Endothelial cell of umbilical vein (primary cell): ENCODE measurements at regions not wholly inside any gene's neighbourhood (a gene's known extent, or its start where the extent isn't known, plus 50 kb on each side); places are given as distances from the start of the nearest gene placed in this dataset.

Source experiments
- BruUV-seq: library from RNA; stranded (reverse); fragments of 400-500 nt; replicated peaks from 2 replicates; lab custom pipeline; 2021; lab: Mats Ljungman, UMichigan
- CTCF ChIA-PET: fragments of 300-600, 350-600 bp; sonication (Branson Sonifier 250); formaldehyde crosslinking; loops from one replicate; lab custom pipeline; 2021; ENCODE audit warnings: antibody characterized with exemption, inconsistent platforms; lab: Charles Lee
- POLR2A ChIA-PET: fragments of 300-600, 350-600 bp; sonication (Branson Sonifier 250); formaldehyde crosslinking; loops from one replicate; lab custom pipeline; 2021; ENCODE audit warnings: antibody characterized with exemption, inconsistent platforms; lab: Charles Lee
- DNase-seq: peaks from one replicate; pipeline ENCODE4 v3.0.0-alpha.2; 2011; ENCODE audit warnings: low read depth, low spot score
- FAIRE-seq: peaks from 2 replicates; lab custom pipeline; 2011; peaks lifted over from hg19 to GRCh38; lab: Jason Lieb, UNC
- H2AFZ ChIP-seq: 2 replicates; pipeline ENCODE4 v1.6.0; 2012; ENCODE audit warnings: low read depth, low read length, control low read depth, inconsistent platforms
- H3K27ac ChIP-seq: 2 replicates; pipeline ENCODE4 v1.5.1; 2011; ENCODE audit warnings: low read depth, mild to moderate bottlenecking, control low read depth, low read length, moderate library complexity; ENCODE audit not compliant: insufficient read depth
- H3K27me3 ChIP-seq, 2 experiments: 2 replicates each; pipeline versions ENCODE4 v1.6.0 to v1.6.1; 2011; ENCODE audit warnings: low read length in 2 of 2, mixed read lengths in 1 of 2; ENCODE audit not compliant: control insufficient read depth in 2 of 2, insufficient read depth in 2 of 2
- H3K36me3 ChIP-seq, 2 experiments: 2 replicates in 1 of 2; 3 replicates in 1 of 2; pipeline ENCODE4 v1.5.1; 2011; ENCODE audit warnings: low read length in 2 of 2, mild to moderate bottlenecking in 1 of 2, moderate library complexity in 1 of 2; ENCODE audit not compliant: control insufficient read depth in 2 of 2, insufficient read depth in 2 of 2; ENCODE audit errors: extremely low read depth in 1 of 2
- H3K4me1 ChIP-seq: 3 replicates; pipeline ENCODE4 v1.5.1; 2011; ENCODE audit warnings: mild to moderate bottlenecking, low read length; ENCODE audit not compliant: control insufficient read depth, insufficient read depth; ENCODE audit errors: extremely low read depth
- H3K4me2 ChIP-seq: 2 replicates; pipeline ENCODE4 v1.6.1; 2011; ENCODE audit warnings: low read length, control low read depth, mixed read lengths; ENCODE audit not compliant: insufficient read depth
- H3K4me3 ChIP-seq, 3 experiments: fragments of 200-600 bp in 1 of 3; sonication (generic), shearing (Covaris generic) in 1 of 3; replicated peaks in 1 of 3; 2 replicates each; pipeline ENCODE4 v1.5.1; 2011 to 2016; ENCODE audit warnings: control low read depth in 3 of 3, low read length in 3 of 3, mild to moderate bottlenecking in 2 of 3, inconsistent platforms in 1 of 3, low read depth in 1 of 3, moderate library complexity in 1 of 3; ENCODE audit not compliant: insufficient read depth in 1 of 3
- H3K79me2 ChIP-seq: 2 replicates; pipeline ENCODE4 v1.6.0; 2012; ENCODE audit warnings: low read length, inconsistent platforms; ENCODE audit not compliant: control insufficient read depth, insufficient read depth
- H3K9ac ChIP-seq: replicated peaks from 2 replicates; pipeline ENCODE3; 2011; ENCODE audit warnings: low read length, control low read depth; ENCODE audit not compliant: insufficient read depth; ENCODE audit errors: extremely low read depth
- H3K9me1 ChIP-seq: replicated peaks from 3 replicates; pipeline ENCODE4 v1.6.0; 2011; ENCODE audit warnings: mild to moderate bottlenecking, low read length; ENCODE audit not compliant: control insufficient read depth, insufficient read depth; ENCODE audit errors: extremely low read depth
- H3K9me3 ChIP-seq: replicated peaks from 2 replicates; pipeline ENCODE4 v1.5.1; 2012; ENCODE audit warnings: low read length, inconsistent platforms; ENCODE audit not compliant: control insufficient read depth, insufficient read depth
- H4K20me1 ChIP-seq: replicated peaks from 2 replicates; pipeline ENCODE3; 2011; ENCODE audit warnings: mild to moderate bottlenecking, low read length; ENCODE audit not compliant: control insufficient read depth, insufficient read depth; ENCODE audit errors: extremely low read depth
- EZH2 ChIP-seq: IDR thresholded peaks from 2 replicates; pipeline ENCODE4 v1.6.1; 2012; ENCODE audit warnings: borderline replicate concordance, low read depth, mild to moderate bottlenecking, moderate library complexity, low read length, inconsistent platforms; ENCODE audit not compliant: severe bottlenecking
- FOS ChIP-seq: IDR thresholded peaks from 2 replicates; pipeline ENCODE4 v1.6.1; 2011; ENCODE audit warnings: mild to moderate bottlenecking, low read length, moderate library complexity, borderline replicate concordance; ENCODE audit not compliant: insufficient read depth
- GATA2 ChIP-seq: IDR thresholded peaks from 2 replicates; pipeline ENCODE4 v1.7.0; 2011; ENCODE audit warnings: low read depth, mild to moderate bottlenecking, moderate library complexity, mixed read lengths, low read length; ENCODE audit not compliant: insufficient read length, insufficient read depth
- JUN ChIP-seq: IDR thresholded peaks from 2 replicates; pipeline ENCODE4 v1.6.1; 2011; ENCODE audit warnings: borderline replicate concordance, low read depth; ENCODE audit not compliant: insufficient read length, insufficient read depth
- MYC ChIP-seq: IDR thresholded peaks from one replicate; pipeline ENCODE4 v1.6.1; 2011; ENCODE audit warnings: mild to moderate bottlenecking, low read depth, low read length
- POLR2A ChIP-seq: IDR thresholded peaks from 2 replicates; pipeline ENCODE4 v1.6.1; 2012; ENCODE audit warnings: low read depth, mild to moderate bottlenecking, control low read depth, low read length
- POLR2AphosphoS5 ChIP-seq: IDR thresholded peaks from 2 replicates; pipeline ENCODE4 v1.6.1; 2012; ENCODE audit warnings: low read depth, mild to moderate bottlenecking, control low read depth, low read length, moderate library complexity; ENCODE audit not compliant: insufficient read depth
- dilution Hi-C: fragments of 300-500 bp; cut with MboI; formaldehyde crosslinking; loops from one replicate; pipeline ENCODE4 v1.15.0; 2019; ENCODE audit warnings: low sequenced_read_pairs; ENCODE audit not compliant: extremely low pct_ligation_motif_present
- intact Hi-C: fragments of 100-400 bp; cut with micrococcal nuclease; formaldehyde crosslinking; loops from one replicate; pipeline ENCODE4 v1.10.0; 2022
- TF ChIP-seq, protein P1 (sequence below): IDR thresholded peaks from 2 replicates; pipeline ENCODE4 v1.6.1; 2011; ENCODE audit not compliant: insufficient read depth, insufficient read length
- TF ChIP-seq, protein P2 (sequence below), 2 donors: IDR thresholded peaks; 1 replicate in 1 of 2; 2 replicates in 1 of 2; pipeline ENCODE4 v1.5.1; 2011; ENCODE audit warnings: low read length in 2 of 2, mild to moderate bottlenecking in 2 of 2, moderate library complexity in 2 of 2, control low read depth in 1 of 2, inconsistent platforms in 1 of 2, low read depth in 1 of 2; ENCODE audit not compliant: insufficient read depth in 1 of 2; ENCODE audit errors: extremely low read depth in 1 of 2

- Histone ChIP-seq H3K27me3 (no peaks in the 10 kb centered on the region), H3K4me1 (no peaks in the 10 kb centered on the region), H4K20me1 (no peaks in the 10 kb centered on the region), H2AFZ (no peak overlapping the region), H3K9ac (no peak overlapping the region), H3K9me1 (no peaks in the 10 kb centered on the region), H3K4me3 (no peak overlapping the region), H3K27ac (no peak overlapping the region), H3K36me3 (no peaks in the 10 kb centered on the region), H3K9me3 (peaks cover 6% of the 10 kb centered on the region), H3K79me2 (no peaks in the 10 kb centered on the region), H3K4me2 (no peak overlapping the region)
- intact Hi-C loops, result no loop called here
- dilution Hi-C loops, result no loop called here
- DNase-seq (no peak), FAIRE-seq (no peak)
- no TSS peak for BruUV-seq
- CTCF ChIA-PET, result no interaction called here
- POLR2A ChIA-PET, result no interaction called here
- TF ChIP-seq POLR2AphosphoS5, result no peak
- TF ChIP-seq, protein P1, sequence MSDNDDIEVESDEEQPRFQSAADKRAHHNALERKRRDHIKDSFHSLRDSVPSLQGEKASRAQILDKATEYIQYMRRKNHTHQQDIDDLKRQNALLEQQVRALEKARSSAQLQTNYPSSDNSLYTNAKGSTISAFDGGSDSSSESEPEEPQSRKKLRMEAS, result no peak
- TF ChIP-seq FOS, result no peak
- TF ChIP-seq POLR2A, result no peak
- TF ChIP-seq, protein P2, sequence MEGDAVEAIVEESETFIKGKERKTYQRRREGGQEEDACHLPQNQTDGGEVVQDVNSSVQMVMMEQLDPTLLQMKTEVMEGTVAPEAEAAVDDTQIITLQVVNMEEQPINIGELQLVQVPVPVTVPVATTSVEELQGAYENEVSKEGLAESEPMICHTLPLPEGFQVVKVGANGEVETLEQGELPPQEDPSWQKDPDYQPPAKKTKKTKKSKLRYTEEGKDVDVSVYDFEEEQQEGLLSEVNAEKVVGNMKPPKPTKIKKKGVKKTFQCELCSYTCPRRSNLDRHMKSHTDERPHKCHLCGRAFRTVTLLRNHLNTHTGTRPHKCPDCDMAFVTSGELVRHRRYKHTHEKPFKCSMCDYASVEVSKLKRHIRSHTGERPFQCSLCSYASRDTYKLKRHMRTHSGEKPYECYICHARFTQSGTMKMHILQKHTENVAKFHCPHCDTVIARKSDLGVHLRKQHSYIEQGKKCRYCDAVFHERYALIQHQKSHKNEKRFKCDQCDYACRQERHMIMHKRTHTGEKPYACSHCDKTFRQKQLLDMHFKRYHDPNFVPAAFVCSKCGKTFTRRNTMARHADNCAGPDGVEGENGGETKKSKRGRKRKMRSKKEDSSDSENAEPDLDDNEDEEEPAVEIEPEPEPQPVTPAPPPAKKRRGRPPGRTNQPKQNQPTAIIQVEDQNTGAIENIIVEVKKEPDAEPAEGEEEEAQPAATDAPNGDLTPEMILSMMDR (IDR thresholded peaks at IDR 0.05; ENCODE audit: extremely low read depth in 1 of 2, insufficient read depth in 1 of 2, low read depth in 1 of 2, low read length in 2 of 2), result no peak
- TF ChIP-seq EZH2, result no peak
- no peak for TF ChIP-seq JUN
- no peak for TF ChIP-seq MYC
- TF ChIP-seq GATA2, result no peak
Observed at GRCh38 chr2:122525336-122525735, 769.9 kb downstream of the TSN start.
